Uterus (tissue), 2 donors: ENCODE measurements at regions not wholly inside any gene's neighbourhood (a gene's known extent, or its start where the extent isn't known, plus 50 kb on each side); places are given as distances from the start of the nearest gene placed in this dataset.

Experiments used
- CTCF ChIP-seq, 4 experiments: fragments of 200-600 bp in 2 of 4; fragments of 450-650 bp in 2 of 4; sonication (generic) in 2 of 4; IDR thresholded peaks; one replicate each; pipeline ENCODE4 v1.5.1; 2016 to 2019; ENCODE audit warnings: antibody characterized with exemption in 4 of 4, mild to moderate bottlenecking in 2 of 4, moderate library complexity in 1 of 4
- POLR2A ChIP-seq, 2 donors: fragments of 450-650 bp; IDR thresholded peaks; one replicate each; pipeline ENCODE4 v1.6.1; 2016; ENCODE audit warnings: antibody characterized with exemption in 2 of 2, mild to moderate bottlenecking in 1 of 2, moderate library complexity in 1 of 2

- no peak for TF ChIP-seq CTCF (IDR thresholded peaks at IDR 0.05)
- TF ChIP-seq POLR2A (IDR thresholded peaks at IDR 0.05), result no peak
Observed at GRCh38 chr14:32019276-32019675, 57.8 kb upstream of the ARHGAP5 start.
